Lung (tissue), 11 donors: ENCODE measurements at regions not wholly inside any gene's neighbourhood (a gene's known extent, or its start where the extent isn't known, plus 50 kb on each side); places are given as distances from the start of the nearest gene placed in this dataset.

Experiments
- ATAC-seq: fragments of 200-7000 bp; cut with Tn5 transposase; one replicate; pipeline ENCODE4 v1.9.1; 2020; ENCODE audit warnings: moderate number of reproducible peaks; ENCODE audit not compliant: insufficient read depth, low FRiP score
- DNase-seq, 3 donors: peaks; one replicate each; pipeline ENCODE4 v3.0.0-alpha.2; 2013 to 2017
- H3K27ac ChIP-seq, 2 donors: one replicate each; pipeline ENCODE4 v1.5.1; 2013; ENCODE audit warnings: mild to moderate bottlenecking in 2 of 2, moderate library complexity in 2 of 2, control low read depth in 1 of 2, inconsistent platforms in 1 of 2, low read depth in 1 of 2, low read length in 1 of 2
- H3K27me3 ChIP-seq, 3 donors: one replicate each; pipeline ENCODE4 v1.5.1; 2013; ENCODE audit warnings: low read length in 2 of 3; ENCODE audit not compliant: control insufficient read depth in 3 of 3, insufficient read depth in 3 of 3
- H3K36me3 ChIP-seq, 4 donors: one replicate each; pipeline ENCODE4 v1.5.1; 2013; ENCODE audit warnings: low read length in 4 of 4, mild to moderate bottlenecking in 1 of 4, moderate library complexity in 1 of 4; ENCODE audit not compliant: control insufficient read depth in 4 of 4, insufficient read depth in 4 of 4
- H3K4me1 ChIP-seq, 5 donors: one replicate each; pipeline ENCODE4 v1.5.1; 2013; ENCODE audit warnings: low read length in 5 of 5, mild to moderate bottlenecking in 2 of 5, moderate library complexity in 1 of 5; ENCODE audit not compliant: control insufficient read depth in 5 of 5, insufficient read depth in 5 of 5
- H3K4me3 ChIP-seq: one replicate; pipeline ENCODE4 v1.5.1; 2013; ENCODE audit warnings: mild to moderate bottlenecking, control low read depth, moderate library complexity
- H3K9ac ChIP-seq, 2 donors: one replicate each; pipeline ENCODE4 v1.5.1; 2013; ENCODE audit warnings: low read length in 2 of 2, control low read depth in 1 of 2; ENCODE audit not compliant: insufficient read depth in 1 of 2
- H3K9me3 ChIP-seq, 4 donors: one replicate each; pipeline ENCODE4 v1.5.1; 2013; ENCODE audit warnings: low read length in 3 of 4, mild to moderate bottlenecking in 1 of 4, moderate library complexity in 1 of 4; ENCODE audit not compliant: control insufficient read depth in 4 of 4, insufficient read depth in 3 of 4
- CTCF ChIP-seq: IDR thresholded peaks from 2 replicates; pipeline ENCODE4 v1.5.1; 2012; ENCODE audit warnings: mild to moderate bottlenecking; ENCODE audit errors: control extremely low read depth, extremely low read depth
- WGBS, 2 donors: extraction: QIAGEN DNeasy Blood & Tissue Kit; methylation state at CpG; one replicate each; pipeline ENCODE4 v1.1.7; 2013; 5-methylcytosine and 5-hydroxymethylcytosine counted together
- donor health status: control.
- donor health status: control.
- donor health status: Bipolar disorder and iron deficiency.
- donor health status: healthy.
- donor health status: DM: yes; HTN: yes; CAD: no.

GRCh38 chr21:25490742-25491141 is 116.5 kb downstream of the MRPL39 start:
- Histone ChIP-seq H3K4me1 (no peaks in the 10 kb centered on the region), H3K27me3 (no peaks in the 10 kb centered on the region), H3K36me3 (no peaks in the 10 kb centered on the region), H3K4me3 (no peak overlapping the region), H3K9me3 (no peaks in the 10 kb centered on the region), H3K9ac (no peak overlapping the region), H3K27ac (no peak overlapping the region)
- no peak for TF ChIP-seq CTCF
- ATAC-seq: no peak
- no peak for DNase-seq

- Histone ChIP-seq H3K36me3 (no peaks in the 10 kb centered on the region), H3K4me3 (no peak overlapping the region), H3K9ac (no peak overlapping the region), H3K9me3 (no peaks in the 10 kb centered on the region), H3K27ac (no peak overlapping the region), H3K27me3 (no peaks in the 10 kb centered on the region), H3K4me1 (no peaks in the 10 kb centered on the region)
- 46 to 71% methylated on average over 3 of the region's 3 CpGs for WGBS, 2 donors
- no peak for TF ChIP-seq CTCF
- DNase-seq (no peak), ATAC-seq (no peak)
Measured at GRCh38 chr21:25489673-25490072, 117.6 kb downstream of the MRPL39 start.

- Histone ChIP-seq H3K4me3 (no peak overlapping the region), H3K36me3 (no peaks in the 10 kb centered on the region), H3K9me3 (peaks cover 0 to 4% (median under 1%) of the 10 kb centered on the region in 4 donors), H3K27ac (no peak overlapping the region), H3K4me1 (no peaks in the 10 kb centered on the region), H3K27me3 (no peaks in the 10 kb centered on the region), H3K9ac (no peak overlapping the region)
- ATAC-seq: no peak
- TF ChIP-seq CTCF: no peak
- no peak for DNase-seq
- 35 to 49% methylated on average over 3 of the region's 3 CpGs for WGBS, 2 donors
Measured at GRCh38 chr21:25487046-25487594, 120.2 kb downstream of the MRPL39 start.

GRCh38 chr21:25485914-25486313 is 121.4 kb downstream of the MRPL39 start:
- peaks cover 0 to 4% (median under 1%) of the 10 kb centered on the region in 4 donors for H3K9me3 ChIP-seq
- DNase-seq (no peak), ATAC-seq (no peak)
- no peaks in the 10 kb centered on the region for H3K36me3 ChIP-seq
- no peaks in the 10 kb centered on the region for H3K4me1 ChIP-seq
- H3K9ac ChIP-seq: no peak overlapping the region
- 75 to 89% methylated on average over 2 of the region's 2 CpGs for WGBS, 2 donors
- no peak overlapping the region for H3K27ac ChIP-seq
- TF ChIP-seq CTCF: no peak
- no peak overlapping the region for H3K4me3 ChIP-seq
- no peaks in the 10 kb centered on the region for H3K27me3 ChIP-seq
